ENCODE measurements at regions not wholly inside any gene's neighbourhood (a gene's known extent, or its start where the extent isn't known, plus 50 kb on each side); places are given as distances from the start of the nearest gene placed in this dataset.

GRCh38 chr7:94183891-94184290 is 179.7 kb upstream of the BET1 start:
- TF ChIP-seq, protein P1, sequence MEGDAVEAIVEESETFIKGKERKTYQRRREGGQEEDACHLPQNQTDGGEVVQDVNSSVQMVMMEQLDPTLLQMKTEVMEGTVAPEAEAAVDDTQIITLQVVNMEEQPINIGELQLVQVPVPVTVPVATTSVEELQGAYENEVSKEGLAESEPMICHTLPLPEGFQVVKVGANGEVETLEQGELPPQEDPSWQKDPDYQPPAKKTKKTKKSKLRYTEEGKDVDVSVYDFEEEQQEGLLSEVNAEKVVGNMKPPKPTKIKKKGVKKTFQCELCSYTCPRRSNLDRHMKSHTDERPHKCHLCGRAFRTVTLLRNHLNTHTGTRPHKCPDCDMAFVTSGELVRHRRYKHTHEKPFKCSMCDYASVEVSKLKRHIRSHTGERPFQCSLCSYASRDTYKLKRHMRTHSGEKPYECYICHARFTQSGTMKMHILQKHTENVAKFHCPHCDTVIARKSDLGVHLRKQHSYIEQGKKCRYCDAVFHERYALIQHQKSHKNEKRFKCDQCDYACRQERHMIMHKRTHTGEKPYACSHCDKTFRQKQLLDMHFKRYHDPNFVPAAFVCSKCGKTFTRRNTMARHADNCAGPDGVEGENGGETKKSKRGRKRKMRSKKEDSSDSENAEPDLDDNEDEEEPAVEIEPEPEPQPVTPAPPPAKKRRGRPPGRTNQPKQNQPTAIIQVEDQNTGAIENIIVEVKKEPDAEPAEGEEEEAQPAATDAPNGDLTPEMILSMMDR (IDR thresholded peaks at IDR 0.05) = no peak
- TF ChIP-seq POLR2AphosphoS5 (IDR thresholded peaks at IDR 0.05) (no peak), POLR2A (IDR thresholded peaks at IDR 0.05) (no peak), EP300 (IDR thresholded peaks at IDR 0.05) (no peak)
